ENCODE measurements at regions not wholly inside any gene's neighbourhood (a gene's known extent, or its start where the extent isn't known, plus 50 kb on each side); places are given as distances from the start of the nearest gene placed in this dataset.
A peak's percentile ranks its signal among the peaks of the same experiment; 100 is the strongest.

DNA sequence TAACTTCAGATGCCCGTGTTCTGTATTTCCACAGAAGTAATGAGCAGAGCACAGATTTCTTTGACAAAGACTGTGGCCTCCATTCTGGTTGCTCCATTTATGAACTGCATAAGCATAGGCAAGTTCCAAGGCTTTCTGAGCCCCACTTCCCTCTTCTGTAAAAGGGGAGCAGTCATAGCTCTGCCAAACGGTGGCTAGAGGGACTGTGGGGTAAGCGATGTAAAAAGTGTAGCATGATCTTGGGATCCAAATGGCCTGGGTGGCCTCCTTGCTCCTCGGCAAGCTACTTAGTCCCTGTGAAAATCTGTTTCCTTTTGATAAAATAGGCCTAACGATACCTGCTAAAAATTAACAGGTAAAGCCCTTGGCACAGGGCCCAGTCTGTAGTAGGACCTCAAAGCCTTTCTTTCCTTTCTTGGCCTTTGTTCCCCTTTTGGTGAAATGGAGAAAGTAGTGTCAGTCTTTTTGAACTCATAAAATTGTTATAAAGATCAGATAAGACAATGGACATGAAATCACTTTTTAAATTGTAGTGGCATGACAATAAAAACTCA is 646.6 kb downstream of the ACTL7B start:
- no peak overlapping the region for H3K4me3 ChIP-seq
- H3K27ac ChIP-seq = no peak overlapping the region

DNA sequence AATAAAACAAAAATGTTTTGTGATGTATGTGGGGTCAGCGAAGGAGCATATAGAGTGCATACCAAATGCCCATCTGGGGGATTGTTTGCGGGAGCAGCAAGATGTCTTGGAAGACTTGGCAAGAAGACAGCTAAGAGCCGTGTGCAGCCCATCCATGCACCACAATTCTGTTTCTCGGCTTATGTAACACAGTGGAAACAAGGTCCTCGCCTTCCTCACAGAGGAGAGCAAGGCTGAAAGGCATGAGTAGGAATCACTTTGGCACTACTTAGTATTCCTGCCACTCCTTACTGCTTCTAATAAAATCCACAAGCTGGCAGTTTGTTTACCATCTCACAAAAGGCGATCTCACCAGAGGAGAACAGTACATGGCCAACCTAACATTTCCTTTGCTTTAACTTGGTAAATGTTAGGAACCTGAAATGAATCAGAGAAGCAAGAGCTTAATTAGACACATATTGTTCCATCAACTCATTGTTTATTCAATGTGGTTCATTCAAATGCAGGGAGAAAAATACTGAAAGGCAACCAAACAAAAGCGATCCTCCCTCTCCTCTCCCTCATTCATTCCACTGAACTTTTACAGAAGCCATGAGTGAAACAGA is 648.1 kb downstream of the ACTL7B start:
- peak overlapping the region in 8 of 21 experiments; percentile 5 to 49 (median 31) for H3K27ac ChIP-seq
- H3K4me3 ChIP-seq = no peak overlapping the region

DNA sequence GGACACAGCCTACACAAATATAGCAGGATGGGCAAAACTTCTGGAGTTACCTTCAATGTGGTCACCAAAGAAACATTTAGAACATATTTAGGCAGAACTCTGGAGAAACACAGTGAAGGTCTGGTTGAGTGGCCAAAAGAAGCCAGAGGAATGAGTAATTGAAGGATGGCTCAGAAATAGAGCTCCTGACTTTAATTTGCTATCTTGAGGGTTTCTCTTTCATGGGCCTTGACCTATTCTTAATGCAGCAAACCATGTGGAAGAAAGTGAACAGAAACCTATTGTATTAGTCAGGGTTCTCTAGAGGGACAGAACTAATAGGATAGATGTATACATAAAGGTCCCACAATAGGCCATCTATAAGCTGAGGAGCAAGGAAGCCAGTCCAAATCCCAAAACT is 650.5 kb downstream of the ACTL7B start:
- no peak overlapping the region for H3K27ac ChIP-seq
- no peak overlapping the region for H3K4me3 ChIP-seq

GRCh38 chr9:108197899-108198298 is 657.9 kb downstream of the ACTL7B start:
- H3K4me3 ChIP-seq = no peak overlapping the region

GRCh38 chr9:108197008-108197365 is 658.8 kb downstream of the ACTL7B start:
- Histone ChIP-seq H3K4me3 (no peak overlapping the region), H3K27ac (peak overlapping the region in 1 of 21 experiments; percentile 18)

More at GRCh38 chr9:108197899-108198298, 657.9 kb downstream of the ACTL7B start:
- H3K27ac ChIP-seq = no peak overlapping the region

GRCh38 chr9:108196332-108197007 is 659.3 kb downstream of the ACTL7B start:
- Histone ChIP-seq H3K4me3 (no peak overlapping the region), H3K27ac (peak overlapping the region in 1 of 21 experiments; percentile 18)

DNA sequence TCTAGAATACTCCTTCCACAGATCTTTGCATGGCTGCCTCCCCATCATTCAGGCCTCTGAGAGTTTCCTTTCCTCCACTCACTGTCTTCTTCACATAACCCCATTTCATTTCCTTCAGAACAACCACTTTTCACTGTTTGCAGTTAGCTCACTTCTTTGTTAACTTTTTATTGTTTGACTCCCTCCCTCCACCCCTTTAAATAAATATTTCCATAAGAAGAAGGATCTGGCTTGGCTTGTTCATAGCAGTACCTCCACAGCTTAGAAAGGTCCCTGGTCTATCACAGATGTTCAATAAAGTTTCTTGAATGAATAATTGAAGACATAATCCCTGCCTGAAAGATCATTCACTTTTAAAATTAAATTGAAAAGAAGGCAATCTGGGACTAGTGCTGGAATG is 661.6 kb downstream of the ACTL7B start:
- no peak overlapping the region for H3K4me3 ChIP-seq
- H3K27ac ChIP-seq = no peak overlapping the region

GRCh38 chr9:108193026-108193710 is 662.6 kb downstream of the ACTL7B start:
- H3K4me3 ChIP-seq = no peak overlapping the region
- H3K27ac ChIP-seq = no peak overlapping the region

GRCh38 chr9:108191065-108191464 is 664.7 kb downstream of the ACTL7B start:
- no peak overlapping the region for H3K4me3 ChIP-seq
- H3K27ac ChIP-seq = no peak overlapping the region

- no peak overlapping the region for H3K27ac ChIP-seq
- H3K4me3 ChIP-seq = no peak overlapping the region
These were observed 666.8 kb downstream of the ACTL7B start for GRCh38 chr9:108188976-108189375.

DNA sequence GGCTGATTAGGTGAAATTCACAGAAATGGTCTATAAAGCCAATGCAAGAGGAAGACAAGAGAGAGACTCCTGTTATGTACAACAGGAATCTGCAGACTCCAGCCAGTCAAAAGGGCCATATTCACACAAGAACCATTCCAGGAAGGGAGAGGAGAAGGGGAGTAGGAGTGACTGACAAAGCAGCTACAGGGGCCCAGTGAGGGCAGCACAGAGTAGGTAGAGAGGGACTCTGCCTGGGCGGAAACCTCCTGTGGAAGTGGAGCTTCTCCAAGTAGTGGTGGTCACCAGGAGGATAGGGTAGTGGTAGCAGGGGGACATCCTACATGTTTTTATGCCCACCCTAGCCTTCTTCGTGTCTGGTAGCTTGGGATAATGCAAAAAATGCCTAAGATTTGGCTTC is 667.3 kb downstream of the ACTL7B start:
- Histone ChIP-seq H3K27ac (no peak overlapping the region), H3K4me3 (no peak overlapping the region)

GRCh38 chr9:108186642-108187395 is 669.0 kb downstream of the ACTL7B start:
- peak overlapping the region in 1 of 21 experiments; percentile 20 for H3K27ac ChIP-seq
- H3K4me3 ChIP-seq = no peak overlapping the region

GRCh38 chr9:108185613-108186012 is 670.2 kb downstream of the ACTL7B start:
- no peak overlapping the region for H3K4me3 ChIP-seq

GRCh38 chr9:108184941-108185340 is 670.8 kb downstream of the ACTL7B start:
- Histone ChIP-seq H3K27ac (peak overlapping the region in 3 of 21 experiments; percentile 22 to 72 (median 31)), H3K4me3 (no peak overlapping the region)

More at GRCh38 chr9:108185613-108186012, 670.2 kb downstream of the ACTL7B start:
- H3K27ac ChIP-seq = no peak overlapping the region

DNA sequence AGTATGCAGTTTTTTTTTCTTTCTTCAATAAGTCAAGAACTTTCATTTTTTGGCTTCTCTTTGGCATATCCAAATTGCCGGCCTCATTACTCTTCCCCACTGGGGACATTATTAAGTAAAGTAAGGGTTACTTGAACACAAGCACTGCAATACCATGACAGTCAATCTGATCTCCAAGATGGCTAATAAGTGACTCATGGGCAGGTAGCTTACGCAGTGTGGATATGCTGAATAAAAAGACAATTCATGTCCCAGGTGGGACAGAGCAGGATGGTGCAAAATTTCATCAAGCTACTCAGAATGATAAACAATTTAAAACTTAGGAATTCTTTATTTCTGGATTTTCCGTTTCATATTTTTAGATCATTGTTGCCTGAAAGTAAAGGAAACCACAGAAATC is 671.8 kb downstream of the ACTL7B start:
- no peak overlapping the region for H3K4me3 ChIP-seq
- H3K27ac ChIP-seq = peak overlapping the region in 1 of 21 experiments; percentile 31

DNA sequence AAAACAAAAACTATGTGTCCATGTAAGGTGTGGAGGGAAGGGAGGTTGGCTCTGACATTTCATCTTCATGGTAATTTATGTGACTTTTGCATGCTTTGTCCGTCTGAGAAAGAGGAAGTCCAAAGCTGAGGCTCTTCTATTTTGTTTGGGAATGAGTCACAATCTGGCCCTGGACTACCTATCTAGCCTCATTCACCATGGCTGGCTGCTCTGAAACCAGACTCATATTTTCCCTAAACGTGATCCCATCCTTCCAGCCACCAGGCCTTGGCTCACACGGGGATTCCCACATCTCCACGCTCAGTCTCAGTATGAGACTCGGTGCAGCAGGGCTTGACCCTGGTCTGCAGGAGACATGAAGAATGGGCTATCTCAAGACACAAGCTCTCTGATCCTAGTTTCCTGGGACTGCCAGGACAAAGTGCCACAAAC is 672.8 kb downstream of the ACTL7B start:
- H3K4me3 ChIP-seq = no peak overlapping the region
- H3K27ac ChIP-seq = no peak overlapping the region

DNA sequence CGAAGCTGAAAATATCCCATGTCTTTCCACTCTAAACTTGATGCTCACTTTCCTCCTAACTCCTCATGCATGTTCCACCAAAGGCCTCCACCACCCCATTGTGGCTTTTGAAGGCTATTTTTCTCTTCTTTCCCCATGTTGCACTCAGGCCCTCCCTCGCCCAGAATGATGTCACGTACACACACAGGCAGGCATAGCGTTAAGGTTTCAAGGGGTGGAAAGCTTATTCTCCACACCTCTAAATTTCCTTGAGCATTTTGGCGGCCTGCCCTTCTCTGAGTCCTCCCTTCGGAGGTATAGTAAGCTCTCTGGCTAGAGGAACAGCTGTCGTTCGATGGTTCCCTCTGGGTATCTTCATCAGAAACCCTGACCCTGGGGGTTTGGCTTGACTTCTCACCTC is 673.5 kb downstream of the ACTL7B start:
- no peak overlapping the region for H3K4me3 ChIP-seq

DNA sequence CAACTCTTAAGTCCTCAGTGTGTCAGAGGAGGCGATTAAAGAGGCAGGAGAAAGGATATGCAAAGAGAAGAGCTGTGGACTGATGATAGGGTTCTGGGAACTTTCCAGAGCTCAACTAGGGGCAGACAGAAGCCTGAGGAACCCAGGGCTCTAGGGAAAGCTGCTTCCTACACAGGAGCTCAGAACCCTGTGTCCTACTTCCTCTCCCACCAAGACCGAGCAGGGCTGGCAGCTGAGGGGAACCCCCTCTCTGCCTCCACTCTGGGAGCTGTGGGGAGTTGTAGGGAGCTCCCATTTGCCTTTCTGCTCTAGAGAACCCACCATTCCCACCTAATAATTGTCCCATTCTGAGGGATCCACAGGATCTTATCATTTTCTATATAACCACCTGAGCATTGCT is 674.3 kb downstream of the ACTL7B start:
- Histone ChIP-seq H3K27ac (no peak overlapping the region), H3K4me3 (no peak overlapping the region)

More for the DNA sequence above, 673.5 kb downstream of the ACTL7B start:
- no peak overlapping the region for H3K27ac ChIP-seq

GRCh38 chr9:108180541-108180940 is 675.2 kb downstream of the ACTL7B start:
- Histone ChIP-seq H3K4me3 (no peak overlapping the region), H3K27ac (no peak overlapping the region)

DNA sequence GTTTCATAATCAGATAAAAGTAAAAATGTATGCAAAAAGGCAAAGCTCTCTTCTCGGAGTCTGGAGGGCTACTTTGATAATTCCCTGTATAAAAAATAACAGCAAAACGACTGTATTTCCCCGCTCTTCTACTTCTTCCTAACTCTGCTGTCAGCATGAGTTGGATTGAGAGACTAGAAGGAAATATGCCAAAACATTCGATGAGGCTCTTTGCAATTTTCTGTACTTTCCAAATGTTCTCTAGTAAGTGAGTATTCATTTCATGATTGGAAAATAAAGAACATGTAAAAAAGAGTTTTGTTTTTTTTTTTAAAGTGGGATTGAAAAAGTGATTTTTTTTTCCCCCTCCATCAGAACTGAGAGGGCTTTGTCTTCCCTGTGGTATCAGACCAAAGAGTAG is 677.5 kb downstream of the ACTL7B start:
- Histone ChIP-seq H3K27ac (no peak overlapping the region), H3K4me3 (no peak overlapping the region)

Data from skin epidermis (tissue), 12 donors.